ENCODE measurements at regions not wholly inside any gene's neighbourhood (a gene's known extent, or its start where the extent isn't known, plus 50 kb on each side); places are given as distances from the start of the nearest gene placed in this dataset.

DNA sequence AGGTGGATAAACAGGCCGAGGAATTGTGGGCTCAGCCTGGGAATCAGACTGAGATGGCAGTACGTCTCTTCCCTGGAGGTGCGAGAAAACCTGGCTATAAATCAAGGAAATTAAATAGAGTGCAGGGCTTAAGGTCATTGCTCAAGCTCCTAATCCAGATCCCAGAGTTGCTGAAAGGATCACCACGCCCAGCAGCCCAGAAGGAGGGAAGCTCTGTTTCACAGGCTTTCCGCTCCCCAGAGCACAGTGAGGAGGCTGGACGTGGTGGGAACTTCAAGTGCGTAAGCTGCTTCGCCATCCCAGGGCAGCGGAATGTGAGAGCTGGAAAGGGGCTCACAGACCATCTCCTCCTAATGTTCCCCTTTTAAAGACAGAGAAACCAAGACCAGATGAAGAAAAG is 651.6 kb upstream of the TBX3 start:
- Mint-ChIP-seq H3K9me3 (peaks cover 4 to 11% (median 5%) of the 10 kb centered on the region in 5 donors), H3K36me3 (no peaks in the 10 kb centered on the region), H3K27ac (no peak overlapping the region), H3K4me3 (no peak overlapping the region), H3K4me1 (no peaks in the 10 kb centered on the region), H3K27me3 (no peaks in the 10 kb centered on the region)
- no peak overlapping the region for H3K27ac ChIP-seq (ENCODE audit: low read depth, low read length)
- ChIA-PET CTCF (no interaction called here), POLR2A (no interaction called here)
- H3K4me1 ChIP-seq (ENCODE audit: insufficient read depth, low read length) = no peaks in the 10 kb centered on the region
- no peaks in the 10 kb centered on the region for H3K36me3 ChIP-seq (ENCODE audit: insufficient read depth, low read length)
- no peaks in the 10 kb centered on the region for H3K27me3 ChIP-seq (ENCODE audit: insufficient read depth, low read length, poor library complexity, severe bottlenecking)
- no peak for DNase-seq
- no peaks in the 10 kb centered on the region for H3K9me3 ChIP-seq (ENCODE audit: low read length)
- H3K4me3 ChIP-seq (ENCODE audit: low read length) = no peak overlapping the region

DNA sequence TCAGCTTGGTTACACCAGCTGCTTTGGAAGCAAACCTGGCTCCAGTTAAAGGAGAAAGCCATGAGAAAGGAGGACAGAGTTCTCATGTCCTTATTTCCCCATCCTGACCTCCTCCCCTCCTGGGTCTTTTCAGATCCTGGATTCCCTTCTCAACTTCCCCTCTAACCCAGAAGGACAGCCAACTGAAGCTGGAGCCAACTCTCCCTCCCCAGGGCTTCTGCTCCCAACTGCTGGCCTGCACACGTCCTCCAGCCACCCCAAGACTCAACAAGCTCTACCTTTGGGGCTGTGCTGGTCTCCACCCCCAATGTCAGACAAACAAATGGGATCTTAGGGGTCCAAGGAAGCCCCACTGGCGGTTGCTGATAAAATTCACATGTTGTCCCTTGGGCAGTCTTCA is 651.1 kb upstream of the TBX3 start:
- DNase-seq = no peak
- Mint-ChIP-seq H3K27ac (no peak overlapping the region), H3K4me1 (no peaks in the 10 kb centered on the region), H3K27me3 (no peaks in the 10 kb centered on the region), H3K4me3 (no peak overlapping the region), H3K9me3 (peaks cover 3 to 11% (median 8%) of the 10 kb centered on the region in 5 donors), H3K36me3 (no peaks in the 10 kb centered on the region)
- Histone ChIP-seq H3K9me3 (ENCODE audit: low read length) (no peaks in the 10 kb centered on the region), H3K36me3 (ENCODE audit: insufficient read depth, low read length) (no peaks in the 10 kb centered on the region), H3K27me3 (ENCODE audit: insufficient read depth, low read length, poor library complexity, severe bottlenecking) (no peaks in the 10 kb centered on the region), H3K4me3 (ENCODE audit: low read length) (no peak overlapping the region), H3K4me1 (ENCODE audit: insufficient read depth, low read length) (no peaks in the 10 kb centered on the region), H3K27ac (ENCODE audit: low read depth, low read length) (no peak overlapping the region)
- ChIA-PET POLR2A (no interaction called here), CTCF (no interaction called here)

DNA sequence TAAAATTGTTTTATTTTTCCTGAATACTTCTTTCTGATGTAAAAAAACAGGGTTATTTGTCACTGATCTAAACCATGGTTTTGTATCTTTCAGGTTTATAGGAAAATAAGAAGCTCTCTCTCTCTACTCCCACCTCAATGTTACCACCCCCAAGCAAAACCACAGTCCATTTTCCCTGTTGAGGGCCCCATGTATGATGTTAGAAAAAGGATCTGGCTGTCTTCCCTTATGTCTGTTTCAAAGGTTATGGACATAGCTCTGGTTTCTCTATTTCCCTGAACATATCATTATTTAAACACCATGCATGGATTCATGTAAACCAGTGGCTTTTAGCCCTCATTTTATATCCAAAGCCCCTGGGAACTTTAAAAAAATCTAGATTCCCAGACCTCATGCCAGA is 649.0 kb upstream of the TBX3 start:
- no peaks in the 10 kb centered on the region for H3K4me1 ChIP-seq (ENCODE audit: insufficient read depth, low read length)
- DNase-seq = no peak
- H3K27me3 ChIP-seq (ENCODE audit: insufficient read depth, low read length, poor library complexity, severe bottlenecking) = no peaks in the 10 kb centered on the region
- Mint-ChIP-seq H3K9me3 (peaks cover 2 to 11% (median 10%) of the 10 kb centered on the region in 5 donors), H3K27me3 (no peaks in the 10 kb centered on the region), H3K4me3 (no peak overlapping the region), H3K4me1 (no peaks in the 10 kb centered on the region), H3K27ac (no peak overlapping the region), H3K36me3 (no peaks in the 10 kb centered on the region)
- H3K36me3 ChIP-seq (ENCODE audit: insufficient read depth, low read length) = no peaks in the 10 kb centered on the region
- H3K27ac ChIP-seq (ENCODE audit: low read depth, low read length) = no peak overlapping the region
- no peaks in the 10 kb centered on the region for H3K9me3 ChIP-seq (ENCODE audit: low read length)
- ChIA-PET CTCF (no interaction called here), POLR2A (no interaction called here)
- no peak overlapping the region for H3K4me3 ChIP-seq (ENCODE audit: low read length)

DNA sequence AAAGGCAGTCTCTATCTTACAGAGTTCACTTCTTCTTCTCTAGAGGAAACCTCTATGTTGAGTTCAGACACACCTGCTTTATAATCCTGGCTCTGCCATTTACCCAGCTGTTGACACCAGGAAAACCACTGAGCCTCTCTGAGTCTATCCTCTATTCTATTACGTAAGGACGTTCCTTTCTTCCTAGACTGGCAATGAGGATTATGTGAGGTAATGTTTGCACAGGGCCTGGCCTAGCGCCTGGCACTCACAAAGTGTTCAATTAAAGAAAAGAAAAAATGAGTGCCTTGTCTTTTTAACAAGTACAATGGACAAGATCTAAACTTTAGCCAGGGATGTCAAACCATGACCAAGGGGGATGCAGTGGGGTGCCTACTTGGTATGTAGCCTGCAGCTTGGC is 641.9 kb upstream of the TBX3 start:
- no peaks in the 10 kb centered on the region for H3K4me1 Mint-ChIP-seq
- H3K27me3 Mint-ChIP-seq = no peaks in the 10 kb centered on the region
- DNase-seq = no peak
- Histone ChIP-seq H3K27ac (ENCODE audit: low read depth, low read length) (no peak overlapping the region), H3K4me1 (ENCODE audit: insufficient read depth, low read length) (no peaks in the 10 kb centered on the region), H3K27me3 (ENCODE audit: insufficient read depth, low read length, poor library complexity, severe bottlenecking) (no peaks in the 10 kb centered on the region), H3K9me3 (ENCODE audit: low read length) (no peaks in the 10 kb centered on the region), H3K36me3 (ENCODE audit: insufficient read depth, low read length) (no peaks in the 10 kb centered on the region), H3K4me3 (ENCODE audit: low read length) (no peak overlapping the region)
- H3K4me3 Mint-ChIP-seq = no peak overlapping the region
- CTCF ChIA-PET = no interaction called here
- H3K36me3 Mint-ChIP-seq = no peaks in the 10 kb centered on the region
- POLR2A ChIA-PET = no interaction called here
- H3K27ac Mint-ChIP-seq = no peak overlapping the region
- peaks cover 4 to 30% (median 16%) of the 10 kb centered on the region in 5 donors for H3K9me3 Mint-ChIP-seq

DNA sequence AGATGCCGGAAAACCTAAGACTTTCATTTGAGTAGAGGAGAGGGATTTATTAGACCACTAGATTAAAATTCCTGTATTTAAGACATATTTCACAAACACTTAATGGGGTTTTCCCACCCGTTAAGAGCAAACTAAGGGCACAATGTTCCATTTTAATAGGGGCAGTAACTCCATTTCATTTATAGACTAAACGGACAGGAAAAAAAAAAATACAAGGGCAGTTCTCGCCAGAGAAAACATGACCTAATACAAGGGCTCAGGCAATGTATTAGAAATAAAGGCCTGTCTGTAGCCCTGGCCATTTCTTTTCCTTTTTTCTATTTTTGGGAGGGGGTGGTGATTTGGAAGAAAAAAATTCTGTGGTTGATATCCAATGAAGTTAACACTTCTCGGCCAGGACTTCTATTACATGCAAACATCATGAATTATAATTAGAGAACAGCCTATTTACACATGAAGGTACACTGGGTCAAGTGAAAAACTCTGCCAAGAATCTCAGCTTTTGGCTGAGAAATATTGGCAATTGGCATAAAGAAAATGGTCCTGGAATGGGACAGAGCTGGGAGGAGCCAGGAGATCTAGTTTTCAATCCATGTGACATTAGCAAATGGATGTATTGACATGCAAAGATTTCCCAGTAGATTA is 641.1 kb upstream of the TBX3 start:
- H3K9me3 Mint-ChIP-seq = peaks cover 4 to 26% (median 16%) of the 10 kb centered on the region in 5 donors
- Histone ChIP-seq H3K4me3 (ENCODE audit: low read length) (no peak overlapping the region), H3K27me3 (ENCODE audit: insufficient read depth, low read length, poor library complexity, severe bottlenecking) (no peaks in the 10 kb centered on the region), H3K27ac (ENCODE audit: low read depth, low read length) (no peak overlapping the region), H3K36me3 (ENCODE audit: insufficient read depth, low read length) (no peaks in the 10 kb centered on the region), H3K9me3 (ENCODE audit: low read length) (no peaks in the 10 kb centered on the region), H3K4me1 (ENCODE audit: insufficient read depth, low read length) (no peaks in the 10 kb centered on the region)
- no peak overlapping the region for H3K4me3 Mint-ChIP-seq
- POLR2A ChIA-PET = no interaction called here
- DNase-seq = no peak
- CTCF ChIA-PET = no interaction called here
- H3K36me3 Mint-ChIP-seq = no peaks in the 10 kb centered on the region
- H3K4me1 Mint-ChIP-seq = no peaks in the 10 kb centered on the region
- H3K27me3 Mint-ChIP-seq = no peaks in the 10 kb centered on the region
- H3K27ac Mint-ChIP-seq = no peak overlapping the region

DNA sequence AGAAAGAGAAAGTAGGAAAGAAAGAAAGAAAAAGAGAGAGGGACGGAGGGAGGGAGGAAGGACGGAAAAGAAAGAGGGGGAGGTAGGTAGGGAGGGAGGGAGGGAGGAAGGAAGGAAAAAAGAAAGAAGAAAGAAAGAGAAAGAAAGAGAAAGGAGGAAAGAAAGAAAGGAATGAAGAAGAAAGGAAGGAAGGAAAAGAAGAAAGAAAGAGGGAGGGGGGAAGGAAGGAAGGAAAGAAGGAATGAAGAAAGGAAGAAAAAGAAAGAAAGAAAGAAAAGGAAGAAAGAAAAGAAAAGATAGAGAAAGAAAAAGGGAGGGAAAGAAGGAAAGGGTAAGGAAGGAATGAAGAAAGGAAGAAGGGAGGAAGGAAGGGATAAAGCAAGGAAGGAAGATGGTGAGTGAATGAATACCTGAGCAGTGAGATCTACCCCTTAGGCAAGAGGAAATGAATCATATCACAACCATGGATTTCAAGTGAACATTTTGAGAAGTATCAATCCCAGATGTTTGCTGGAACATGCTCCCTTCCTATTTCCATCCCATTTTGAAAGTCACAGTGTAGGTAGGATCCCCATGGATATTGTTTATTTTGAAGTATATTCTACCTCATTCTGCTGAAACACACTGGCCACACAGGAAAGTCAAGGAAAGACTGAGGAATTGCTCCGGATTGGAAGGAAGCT is 639.4 kb upstream of the TBX3 start:
- no peak overlapping the region for H3K4me3 Mint-ChIP-seq
- ChIA-PET POLR2A (no interaction called here), CTCF (interaction anchor here (0.6 kb wide), 1 partner anchor 13 kb away, joined by 3 read pairs; no protein-coding TSS in a partner anchor)
- Histone ChIP-seq H3K36me3 (ENCODE audit: insufficient read depth, low read length) (no peaks in the 10 kb centered on the region), H3K9me3 (ENCODE audit: low read length) (no peaks in the 10 kb centered on the region), H3K4me3 (ENCODE audit: low read length) (no peak overlapping the region), H3K27ac (ENCODE audit: low read depth, low read length) (no peak overlapping the region), H3K27me3 (ENCODE audit: insufficient read depth, low read length, poor library complexity, severe bottlenecking) (no peaks in the 10 kb centered on the region), H3K4me1 (ENCODE audit: insufficient read depth, low read length) (no peaks in the 10 kb centered on the region)
- peaks cover 4 to 20% (median 16%) of the 10 kb centered on the region in 5 donors for H3K9me3 Mint-ChIP-seq
- H3K4me1 Mint-ChIP-seq = no peaks in the 10 kb centered on the region
- H3K27ac Mint-ChIP-seq = no peak overlapping the region
- H3K27me3 Mint-ChIP-seq = no peaks in the 10 kb centered on the region
- DNase-seq = no peak
- H3K36me3 Mint-ChIP-seq = no peaks in the 10 kb centered on the region

DNA sequence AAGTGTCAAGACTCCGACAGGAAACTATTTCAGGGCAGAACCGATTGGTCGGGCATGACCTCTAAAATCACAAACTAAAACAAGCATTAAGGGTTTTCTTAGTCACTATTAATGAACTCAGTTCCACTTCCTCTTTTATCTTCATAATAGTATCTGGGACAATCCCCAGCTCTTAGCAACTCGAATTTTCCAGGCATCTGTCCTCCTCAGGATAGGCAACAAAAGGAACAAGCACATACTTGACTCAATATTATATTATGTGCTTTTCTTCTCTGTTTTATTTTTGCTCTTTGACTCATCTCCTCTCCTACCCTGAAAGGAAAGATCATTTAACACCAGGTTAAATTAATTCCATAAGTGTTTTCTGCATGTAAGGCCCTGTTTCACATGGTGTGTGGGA is 638.3 kb upstream of the TBX3 start:
- peaks cover 6 to 24% (median 13%) of the 10 kb centered on the region in 5 donors for H3K9me3 Mint-ChIP-seq
- H3K4me1 ChIP-seq (ENCODE audit: insufficient read depth, low read length) = no peaks in the 10 kb centered on the region
- H3K4me1 Mint-ChIP-seq = no peaks in the 10 kb centered on the region
- H3K27ac Mint-ChIP-seq = no peak overlapping the region
- no peaks in the 10 kb centered on the region for H3K36me3 ChIP-seq (ENCODE audit: insufficient read depth, low read length)
- ChIA-PET POLR2A (no interaction called here), CTCF (no interaction called here)
- H3K4me3 ChIP-seq (ENCODE audit: low read length) = no peak overlapping the region
- H3K27me3 Mint-ChIP-seq = no peaks in the 10 kb centered on the region
- no peaks in the 10 kb centered on the region for H3K36me3 Mint-ChIP-seq
- H3K4me3 Mint-ChIP-seq = no peak overlapping the region
- DNase-seq = no peak
- no peaks in the 10 kb centered on the region for H3K9me3 ChIP-seq (ENCODE audit: low read length)
- no peak overlapping the region for H3K27ac ChIP-seq (ENCODE audit: low read depth, low read length)
- H3K27me3 ChIP-seq (ENCODE audit: insufficient read depth, low read length, poor library complexity, severe bottlenecking) = no peaks in the 10 kb centered on the region

DNA sequence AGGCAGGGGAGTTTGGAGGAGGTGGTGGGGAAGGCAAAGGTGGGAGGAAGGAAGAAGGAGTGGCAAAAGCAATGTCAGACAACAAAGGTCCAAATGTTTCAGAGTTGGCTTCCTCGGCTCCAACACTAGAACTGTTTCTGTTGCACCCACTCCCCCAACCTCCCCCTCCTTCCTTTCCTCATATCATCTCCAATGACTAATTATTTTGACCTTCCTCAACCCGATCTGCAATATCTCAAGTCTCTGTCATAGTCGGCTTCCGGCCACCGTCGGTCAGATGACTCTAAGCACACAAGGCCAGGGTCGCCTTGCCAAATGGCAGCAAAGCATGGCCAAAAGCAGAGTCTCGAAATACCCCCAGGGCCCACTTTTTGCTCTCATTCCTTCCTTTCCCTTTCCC is 637.0 kb upstream of the TBX3 start:
- Mint-ChIP-seq H3K9me3 (peaks cover 7 to 23% (median 11%) of the 10 kb centered on the region in 5 donors), H3K4me3 (no peak overlapping the region)

More for the DNA sequence above, 637.0 kb upstream of the TBX3 start:
- POLR2A ChIA-PET = no interaction called here
- H3K27me3 Mint-ChIP-seq = no peaks in the 10 kb centered on the region
- Histone ChIP-seq H3K4me1 (ENCODE audit: insufficient read depth, low read length) (no peaks in the 10 kb centered on the region), H3K27ac (ENCODE audit: low read depth, low read length) (no peak overlapping the region), H3K27me3 (ENCODE audit: insufficient read depth, low read length, poor library complexity, severe bottlenecking) (no peaks in the 10 kb centered on the region), H3K36me3 (ENCODE audit: insufficient read depth, low read length) (no peaks in the 10 kb centered on the region), H3K9me3 (ENCODE audit: low read length) (no peaks in the 10 kb centered on the region), H3K4me3 (ENCODE audit: low read length) (no peak overlapping the region)
- H3K27ac Mint-ChIP-seq = no peak overlapping the region
- no peaks in the 10 kb centered on the region for H3K36me3 Mint-ChIP-seq
- H3K4me1 Mint-ChIP-seq = no peaks in the 10 kb centered on the region
- CTCF ChIA-PET = no interaction called here
- DNase-seq = no peak

Data from CD8-positive, alpha-beta memory T cell (primary cell).